GM23338 (cell line): ENCODE measurements at regions not wholly inside any gene's neighbourhood (a gene's known extent, or its start where the extent isn't known, plus 50 kb on each side); places are given as distances from the start of the nearest gene placed in this dataset.
A peak's percentile ranks its signal among the peaks of the same experiment; 100 is the strongest.

Source experiments
- ATAC-seq: fragments of 200-7000 bp; cut with Tn5 transposase; 3 replicates; pipeline ENCODE4 v1.9.1; 2020
- DNase-seq: peaks from one replicate; pipeline ENCODE4 v3.0.0-alpha.2; 2015; ENCODE audit warnings: low spot score
- H2AFZ ChIP-seq: fragments of 200-600 bp; sonication (generic); 2 replicates; pipeline ENCODE4 v1.8.0; 2016; ENCODE audit warnings: antibody characterized with exemption, mild to moderate bottlenecking, moderate library complexity
- H3F3A ChIP-seq: fragments of 200-600 bp; sonication (generic); replicated peaks from 2 replicates; pipeline ENCODE4 v1.8.0; 2017; ENCODE audit warnings: antibody characterized with exemption, mixed run types, low read depth
- H3K27ac ChIP-seq: fragments of 200-600 bp; sonication (generic); 2 replicates; pipeline ENCODE4 v1.6.1; 2016; ENCODE audit warnings: low read depth
- H3K27me3 ChIP-seq: fragments of 200-600 bp; sonication (generic); 2 replicates; pipeline ENCODE4 v1.8.0; 2016; ENCODE audit warnings: mild to moderate bottlenecking, mixed run types, moderate library complexity; ENCODE audit not compliant: insufficient read depth
- H3K36me3 ChIP-seq: fragments of 200-600 bp; sonication (generic); 2 replicates; pipeline ENCODE4 v1.8.0; 2016; ENCODE audit warnings: mild to moderate bottlenecking; ENCODE audit not compliant: insufficient read depth
- H3K4me1 ChIP-seq: fragments of 200-600 bp; sonication (generic); 2 replicates; pipeline ENCODE4 v1.8.0; 2016; ENCODE audit warnings: mild to moderate bottlenecking, moderate library complexity; ENCODE audit not compliant: insufficient read depth
- H3K4me2 ChIP-seq: fragments of 200-600 bp; sonication (generic); 2 replicates; pipeline ENCODE4 v1.7.1; 2017; ENCODE audit warnings: mixed run types
- H3K4me3 ChIP-seq: fragments of 200-600 bp; sonication (generic); 2 replicates; pipeline ENCODE4 v1.6.1; 2016; ENCODE audit warnings: mixed run types
- H3K79me2 ChIP-seq: fragments of 200-600 bp; sonication (generic); replicated peaks from 2 replicates; pipeline ENCODE4 v1.8.0; 2017; ENCODE audit warnings: mild to moderate bottlenecking; ENCODE audit not compliant: insufficient read depth
- H3K9me2 ChIP-seq: fragments of 200-600 bp; sonication (generic); 2 replicates; pipeline ENCODE4 v1.8.0; 2017; ENCODE audit not compliant: insufficient read depth
- H4K20me1 ChIP-seq: fragments of 200-600 bp; sonication (generic); replicated peaks from 2 replicates; pipeline ENCODE4 v1.8.0; 2017; ENCODE audit warnings: mild to moderate bottlenecking; ENCODE audit not compliant: insufficient read depth
- H3K27ac Mint-ChIP-seq: 2 replicates; pipeline ENCODE4 v1.8.0; 2020; ENCODE audit warnings: inconsistent platforms, mild to moderate bottlenecking, moderate library complexity, mixed read lengths
- H3K27me3 Mint-ChIP-seq: 3 replicates; pipeline ENCODE4 v1.8.0; 2022; ENCODE audit warnings: low read depth, mild to moderate bottlenecking, moderate library complexity, mixed read lengths, inconsistent platforms; ENCODE audit not compliant: insufficient read depth, poor library complexity
- H3K36me3 Mint-ChIP-seq: 3 replicates; pipeline ENCODE4 v1.8.0; 2021; ENCODE audit warnings: low read depth, mild to moderate bottlenecking, inconsistent platforms, moderate library complexity, mixed read lengths
- H3K4me1 Mint-ChIP-seq: 3 replicates; pipeline ENCODE4 v1.8.0; 2020; ENCODE audit warnings: mild to moderate bottlenecking, inconsistent platforms, mixed read lengths
- H3K4me3 Mint-ChIP-seq: 3 replicates; pipeline ENCODE4 v1.8.0; 2021; ENCODE audit warnings: moderate library complexity, mild to moderate bottlenecking, inconsistent platforms, mixed read lengths
- H3K9me3 Mint-ChIP-seq: 3 replicates; pipeline ENCODE4 v1.8.0; 2020; ENCODE audit warnings: moderate library complexity, mild to moderate bottlenecking, inconsistent platforms, mixed read lengths
- EZH2 ChIP-seq: fragments of 200-600 bp; sonication (generic); IDR thresholded peaks from one replicate; pipeline ENCODE4 v1.8.0; 2017; ENCODE audit warnings: antibody characterized with exemption, mild to moderate bottlenecking, low read depth; ENCODE audit not compliant: unreplicated experiment
- JUNB ChIP-seq: IDR thresholded peaks from one replicate; pipeline ENCODE4 v1.6.1; 2016; ENCODE audit warnings: antibody characterized with exemption; ENCODE audit not compliant: unreplicated experiment
- POLR2AphosphoS5 ChIP-seq: IDR thresholded peaks from 2 replicates; pipeline ENCODE4 v1.6.1; 2016; ENCODE audit warnings: antibody characterized with exemption, low read depth
- STAT1 ChIP-seq: IDR thresholded peaks from one replicate; pipeline ENCODE4 v1.6.1; 2016; ENCODE audit warnings: antibody characterized with exemption; ENCODE audit not compliant: unreplicated experiment
- TF ChIP-seq, protein P1 (sequence below): fragments of 250-450 bp; sonication (Bioruptor Pico); IDR thresholded peaks from 2 replicates; pipeline ENCODE4 v1.5.0; 2020; ENCODE audit warnings: mild to moderate bottlenecking, moderate library complexity
- TF ChIP-seq, protein P2 (sequence below): IDR thresholded peaks from 2 replicates; pipeline ENCODE4 v1.6.1; 2016; ENCODE audit warnings: antibody characterized with exemption
- TF ChIP-seq, protein P3 (sequence below), 2 experiments: fragments of 200-600 bp in 1 of 2; sonication (generic) in 1 of 2; conservative IDR thresholded peaks; 2 replicates each; pipeline versions ENCODE4 v1.5.1 to v1.6.1; 2016 to 2017; ENCODE audit warnings: antibody characterized with exemption in 2 of 2, low read depth in 2 of 2, mild to moderate bottlenecking in 2 of 2, moderate library complexity in 1 of 2
- TF ChIP-seq, protein P4 (sequence below): IDR thresholded peaks from one replicate; pipeline ENCODE4 v1.6.1; 2018; ENCODE audit warnings: antibody characterized with exemption; ENCODE audit not compliant: unreplicated experiment

GRCh38 chr5:36396640-36397039 lies 94.9 kb upstream of the RANBP3L start (continued):
- TF ChIP-seq, protein P1, sequence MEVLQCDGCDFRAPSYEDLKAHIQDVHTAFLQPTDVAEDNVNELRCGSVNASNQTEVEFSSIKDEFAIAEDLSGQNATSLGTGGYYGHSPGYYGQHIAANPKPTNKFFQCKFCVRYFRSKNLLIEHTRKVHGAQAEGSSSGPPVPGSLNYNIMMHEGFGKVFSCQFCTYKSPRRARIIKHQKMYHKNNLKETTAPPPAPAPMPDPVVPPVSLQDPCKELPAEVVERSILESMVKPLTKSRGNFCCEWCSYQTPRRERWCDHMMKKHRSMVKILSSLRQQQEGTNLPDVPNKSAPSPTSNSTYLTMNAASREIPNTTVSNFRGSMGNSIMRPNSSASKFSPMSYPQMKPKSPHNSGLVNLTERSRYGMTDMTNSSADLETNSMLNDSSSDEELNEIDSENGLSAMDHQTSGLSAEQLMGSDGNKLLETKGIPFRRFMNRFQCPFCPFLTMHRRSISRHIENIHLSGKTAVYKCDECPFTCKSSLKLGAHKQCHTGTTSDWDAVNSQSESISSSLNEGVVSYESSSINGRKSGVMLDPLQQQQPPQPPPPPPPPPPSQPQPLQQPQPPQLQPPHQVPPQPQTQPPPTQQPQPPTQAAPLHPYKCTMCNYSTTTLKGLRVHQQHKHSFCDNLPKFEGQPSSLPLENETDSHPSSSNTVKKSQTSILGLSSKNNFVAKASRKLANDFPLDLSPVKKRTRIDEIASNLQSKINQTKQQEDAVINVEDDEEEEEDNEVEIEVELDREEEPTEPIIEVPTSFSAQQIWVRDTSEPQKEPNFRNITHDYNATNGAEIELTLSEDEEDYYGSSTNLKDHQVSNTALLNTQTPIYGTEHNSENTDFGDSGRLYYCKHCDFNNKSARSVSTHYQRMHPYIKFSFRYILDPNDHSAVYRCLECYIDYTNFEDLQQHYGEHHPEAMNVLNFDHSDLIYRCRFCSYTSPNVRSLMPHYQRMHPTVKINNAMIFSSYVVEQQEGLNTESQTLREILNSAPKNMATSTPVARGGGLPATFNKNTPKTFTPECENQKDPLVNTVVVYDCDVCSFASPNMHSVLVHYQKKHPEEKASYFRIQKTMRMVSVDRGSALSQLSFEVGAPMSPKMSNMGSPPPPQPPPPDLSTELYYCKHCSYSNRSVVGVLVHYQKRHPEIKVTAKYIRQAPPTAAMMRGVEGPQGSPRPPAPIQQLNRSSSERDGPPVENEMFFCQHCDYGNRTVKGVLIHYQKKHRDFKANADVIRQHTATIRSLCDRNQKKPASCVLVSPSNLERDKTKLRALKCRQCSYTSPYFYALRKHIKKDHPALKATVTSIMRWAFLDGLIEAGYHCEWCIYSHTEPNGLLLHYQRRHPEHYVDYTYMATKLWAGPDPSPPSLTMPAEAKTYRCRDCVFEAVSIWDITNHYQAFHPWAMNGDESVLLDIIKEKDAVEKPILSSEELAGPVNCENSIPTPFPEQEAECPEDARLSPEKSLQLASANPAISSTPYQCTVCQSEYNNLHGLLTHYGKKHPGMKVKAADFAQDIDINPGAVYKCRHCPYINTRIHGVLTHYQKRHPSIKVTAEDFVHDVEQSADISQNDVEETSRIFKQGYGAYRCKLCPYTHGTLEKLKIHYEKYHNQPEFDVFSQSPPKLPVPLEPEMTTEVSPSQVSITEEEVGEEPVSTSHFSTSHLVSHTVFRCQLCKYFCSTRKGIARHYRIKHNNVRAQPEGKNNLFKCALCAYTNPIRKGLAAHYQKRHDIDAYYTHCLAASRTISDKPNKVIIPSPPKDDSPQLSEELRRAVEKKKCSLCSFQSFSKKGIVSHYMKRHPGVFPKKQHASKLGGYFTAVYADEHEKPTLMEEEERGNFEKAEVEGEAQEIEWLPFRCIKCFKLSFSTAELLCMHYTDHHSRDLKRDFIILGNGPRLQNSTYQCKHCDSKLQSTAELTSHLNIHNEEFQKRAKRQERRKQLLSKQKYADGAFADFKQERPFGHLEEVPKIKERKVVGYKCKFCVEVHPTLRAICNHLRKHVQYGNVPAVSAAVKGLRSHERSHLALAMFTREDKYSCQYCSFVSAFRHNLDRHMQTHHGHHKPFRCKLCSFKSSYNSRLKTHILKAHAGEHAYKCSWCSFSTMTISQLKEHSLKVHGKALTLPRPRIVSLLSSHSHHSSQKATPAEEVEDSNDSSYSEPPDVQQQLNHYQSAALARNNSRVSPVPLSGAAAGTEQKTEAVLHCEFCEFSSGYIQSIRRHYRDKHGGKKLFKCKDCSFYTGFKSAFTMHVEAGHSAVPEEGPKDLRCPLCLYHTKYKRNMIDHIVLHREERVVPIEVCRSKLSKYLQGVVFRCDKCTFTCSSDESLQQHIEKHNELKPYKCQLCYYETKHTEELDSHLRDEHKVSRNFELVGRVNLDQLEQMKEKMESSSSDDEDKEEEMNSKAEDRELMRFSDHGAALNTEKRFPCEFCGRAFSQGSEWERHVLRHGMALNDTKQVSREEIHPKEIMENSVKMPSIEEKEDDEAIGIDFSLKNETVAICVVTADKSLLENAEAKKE (CRISPR knock-in tag), result no peak
- no peak for TF ChIP-seq STAT1
- TF ChIP-seq, protein P2, sequence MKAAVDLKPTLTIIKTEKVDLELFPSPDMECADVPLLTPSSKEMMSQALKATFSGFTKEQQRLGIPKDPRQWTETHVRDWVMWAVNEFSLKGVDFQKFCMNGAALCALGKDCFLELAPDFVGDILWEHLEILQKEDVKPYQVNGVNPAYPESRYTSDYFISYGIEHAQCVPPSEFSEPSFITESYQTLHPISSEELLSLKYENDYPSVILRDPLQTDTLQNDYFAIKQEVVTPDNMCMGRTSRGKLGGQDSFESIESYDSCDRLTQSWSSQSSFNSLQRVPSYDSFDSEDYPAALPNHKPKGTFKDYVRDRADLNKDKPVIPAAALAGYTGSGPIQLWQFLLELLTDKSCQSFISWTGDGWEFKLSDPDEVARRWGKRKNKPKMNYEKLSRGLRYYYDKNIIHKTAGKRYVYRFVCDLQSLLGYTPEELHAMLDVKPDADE, result no peak
- TF ChIP-seq EZH2, result no peak
- TF ChIP-seq POLR2AphosphoS5, result no peak

DNA sequence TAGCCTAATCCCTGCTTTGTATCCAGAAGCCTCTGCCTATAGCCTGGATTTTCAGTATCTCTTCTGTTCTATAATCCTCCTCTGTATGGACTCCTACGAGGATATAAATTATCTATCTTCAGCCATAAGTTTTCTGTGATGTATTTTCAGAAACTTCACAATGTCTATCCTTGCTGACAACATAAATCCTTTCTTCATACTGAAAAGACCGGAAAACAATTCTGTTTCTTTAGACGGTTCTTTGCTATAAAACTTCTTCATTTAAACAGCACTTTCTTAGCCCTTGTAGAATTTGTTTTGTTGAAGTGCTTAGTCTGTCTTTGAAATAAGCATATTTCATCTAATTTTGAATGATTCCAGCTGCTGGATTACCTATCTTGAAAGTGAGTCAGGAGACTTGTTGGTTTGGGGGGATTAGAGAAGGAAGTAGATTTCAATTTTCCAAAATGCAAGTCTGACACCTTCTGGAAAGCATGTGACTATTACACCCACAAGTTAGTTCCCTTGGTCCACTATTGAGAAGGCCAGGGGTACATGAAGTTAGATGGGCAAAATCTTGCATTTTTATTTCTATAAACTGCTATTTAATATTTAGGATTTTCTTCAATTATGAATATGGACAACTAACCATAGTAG lies 96.3 kb upstream of the RANBP3L start:
- H3K4me2 ChIP-seq, result no peak overlapping the region

More for the DNA sequence above, 96.3 kb upstream of the RANBP3L start:
- Histone ChIP-seq H3K27ac (no peak overlapping the region), H3K27me3 (no peaks in the 10 kb centered on the region), H3K4me3 (no peak overlapping the region), H3F3A (no peaks in the 10 kb centered on the region), H2AFZ (no peak overlapping the region), H3K36me3 (no peaks in the 10 kb centered on the region), H3K4me1 (no peaks in the 10 kb centered on the region), H3K79me2 (no peaks in the 10 kb centered on the region), H4K20me1 (no peaks in the 10 kb centered on the region), H3K9me2 (no peaks in the 10 kb centered on the region)
- H3K36me3 Mint-ChIP-seq, result no peaks in the 10 kb centered on the region
- peaks cover 10% of the 10 kb centered on the region for H3K4me1 Mint-ChIP-seq
- DNase-seq (peak; percentile 30), ATAC-seq (peak; percentile 63; the same call in 2 of the 3 replicates)
- TF ChIP-seq, protein P3, sequence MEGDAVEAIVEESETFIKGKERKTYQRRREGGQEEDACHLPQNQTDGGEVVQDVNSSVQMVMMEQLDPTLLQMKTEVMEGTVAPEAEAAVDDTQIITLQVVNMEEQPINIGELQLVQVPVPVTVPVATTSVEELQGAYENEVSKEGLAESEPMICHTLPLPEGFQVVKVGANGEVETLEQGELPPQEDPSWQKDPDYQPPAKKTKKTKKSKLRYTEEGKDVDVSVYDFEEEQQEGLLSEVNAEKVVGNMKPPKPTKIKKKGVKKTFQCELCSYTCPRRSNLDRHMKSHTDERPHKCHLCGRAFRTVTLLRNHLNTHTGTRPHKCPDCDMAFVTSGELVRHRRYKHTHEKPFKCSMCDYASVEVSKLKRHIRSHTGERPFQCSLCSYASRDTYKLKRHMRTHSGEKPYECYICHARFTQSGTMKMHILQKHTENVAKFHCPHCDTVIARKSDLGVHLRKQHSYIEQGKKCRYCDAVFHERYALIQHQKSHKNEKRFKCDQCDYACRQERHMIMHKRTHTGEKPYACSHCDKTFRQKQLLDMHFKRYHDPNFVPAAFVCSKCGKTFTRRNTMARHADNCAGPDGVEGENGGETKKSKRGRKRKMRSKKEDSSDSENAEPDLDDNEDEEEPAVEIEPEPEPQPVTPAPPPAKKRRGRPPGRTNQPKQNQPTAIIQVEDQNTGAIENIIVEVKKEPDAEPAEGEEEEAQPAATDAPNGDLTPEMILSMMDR (conservative IDR thresholded peaks at IDR 0.05; ENCODE audit: low read depth in 2 of 2), result peak; percentile 56 to 62
- TF ChIP-seq, protein P4, sequence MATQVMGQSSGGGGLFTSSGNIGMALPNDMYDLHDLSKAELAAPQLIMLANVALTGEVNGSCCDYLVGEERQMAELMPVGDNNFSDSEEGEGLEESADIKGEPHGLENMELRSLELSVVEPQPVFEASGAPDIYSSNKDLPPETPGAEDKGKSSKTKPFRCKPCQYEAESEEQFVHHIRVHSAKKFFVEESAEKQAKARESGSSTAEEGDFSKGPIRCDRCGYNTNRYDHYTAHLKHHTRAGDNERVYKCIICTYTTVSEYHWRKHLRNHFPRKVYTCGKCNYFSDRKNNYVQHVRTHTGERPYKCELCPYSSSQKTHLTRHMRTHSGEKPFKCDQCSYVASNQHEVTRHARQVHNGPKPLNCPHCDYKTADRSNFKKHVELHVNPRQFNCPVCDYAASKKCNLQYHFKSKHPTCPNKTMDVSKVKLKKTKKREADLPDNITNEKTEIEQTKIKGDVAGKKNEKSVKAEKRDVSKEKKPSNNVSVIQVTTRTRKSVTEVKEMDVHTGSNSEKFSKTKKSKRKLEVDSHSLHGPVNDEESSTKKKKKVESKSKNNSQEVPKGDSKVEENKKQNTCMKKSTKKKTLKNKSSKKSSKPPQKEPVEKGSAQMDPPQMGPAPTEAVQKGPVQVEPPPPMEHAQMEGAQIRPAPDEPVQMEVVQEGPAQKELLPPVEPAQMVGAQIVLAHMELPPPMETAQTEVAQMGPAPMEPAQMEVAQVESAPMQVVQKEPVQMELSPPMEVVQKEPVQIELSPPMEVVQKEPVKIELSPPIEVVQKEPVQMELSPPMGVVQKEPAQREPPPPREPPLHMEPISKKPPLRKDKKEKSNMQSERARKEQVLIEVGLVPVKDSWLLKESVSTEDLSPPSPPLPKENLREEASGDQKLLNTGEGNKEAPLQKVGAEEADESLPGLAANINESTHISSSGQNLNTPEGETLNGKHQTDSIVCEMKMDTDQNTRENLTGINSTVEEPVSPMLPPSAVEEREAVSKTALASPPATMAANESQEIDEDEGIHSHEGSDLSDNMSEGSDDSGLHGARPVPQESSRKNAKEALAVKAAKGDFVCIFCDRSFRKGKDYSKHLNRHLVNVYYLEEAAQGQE, result no peak
- TF ChIP-seq POLR2AphosphoS5 (no peak), JUNB (no peak)
- no peak overlapping the region for H3K4me3 Mint-ChIP-seq
- no peaks in the 10 kb centered on the region for H3K27me3 Mint-ChIP-seq
- H3K9me3 Mint-ChIP-seq, result no peaks in the 10 kb centered on the region
- no peak overlapping the region for H3K27ac Mint-ChIP-seq
